H1 (cell line): ENCODE measurements at regions not wholly inside any gene's neighbourhood (a gene's known extent, or its start where the extent isn't known, plus 50 kb on each side); places are given as distances from the start of the nearest gene placed in this dataset.

ENCODE experiments used
- CTCF ChIA-PET: fragments of 300-600 bp; sonication (Branson Sonifier 250); formaldehyde crosslinking; loops from one replicate; lab custom pipeline; 2021; ENCODE audit not compliant: partially characterized antibody; lab: Charles Lee
- POLR2A ChIA-PET: fragments of 300-600 bp; sonication (Branson Sonifier 250); formaldehyde crosslinking; loops from one replicate; lab custom pipeline; 2021; ENCODE audit warnings: inconsistent platforms; ENCODE audit not compliant: partially characterized antibody; lab: Charles Lee
- DNase-seq, 2 experiments: peaks; one replicate each; pipeline versions ENCODE4 v3.0.0 to v3.0.0-alpha.2; 2010 to 2022; ENCODE audit warnings: low spot score in 2 of 2, low read depth in 1 of 2, mixed read lengths in 1 of 2
- FAIRE-seq: peaks from 2 replicates; lab custom pipeline; 2011; peaks lifted over from hg19 to GRCh38; lab: Jason Lieb, UNC
- H2AFZ ChIP-seq: 2 replicates; pipeline ENCODE4 v1.8.1; 2012; ENCODE audit warnings: low read length, inconsistent platforms
- H2AK5ac ChIP-seq: 2 replicates; pipeline ENCODE4 v1.6.1; 2013; ENCODE audit warnings: low read depth, low read length
- H2BK120ac ChIP-seq: replicated peaks from 2 replicates; pipeline ENCODE3; 2013; ENCODE audit warnings: low read depth, low read length, inconsistent platforms
- H2BK12ac ChIP-seq: 2 replicates; pipeline ENCODE4 v1.6.1; 2013; ENCODE audit warnings: low read depth, low read length
- H2BK15ac ChIP-seq: 2 replicates; pipeline ENCODE4 v1.6.1; 2013; ENCODE audit warnings: low read length
- H2BK20ac ChIP-seq: 2 replicates; pipeline ENCODE4 v1.6.1; 2013; ENCODE audit warnings: low read length
- H2BK5ac ChIP-seq: 2 replicates; pipeline ENCODE4 v1.6.1; 2013; ENCODE audit warnings: low read depth, low read length
- H3K14ac ChIP-seq: 2 replicates; pipeline ENCODE4 v1.6.1; 2013; ENCODE audit warnings: inconsistent platforms; ENCODE audit not compliant: insufficient read length
- H3K18ac ChIP-seq: 2 replicates; pipeline ENCODE4 v1.6.1; 2013; ENCODE audit warnings: low read length; ENCODE audit errors: extremely low read depth
- H3K23ac ChIP-seq: 2 replicates; pipeline ENCODE4 v1.6.1; 2013; ENCODE audit warnings: inconsistent platforms; ENCODE audit not compliant: insufficient read length
- H3K23me2 ChIP-seq: 2 replicates; pipeline ENCODE4 v1.6.1; 2013; ENCODE audit warnings: low read depth, low read length
- H3K27ac ChIP-seq: 2 replicates; pipeline ENCODE4 v1.6.1; 2011; ENCODE audit warnings: low read depth, low read length, inconsistent platforms
- H3K27me3 ChIP-seq, 4 experiments: replicated peaks in 1 of 4; 1 replicate in 1 of 4; 2 replicates in 3 of 4; pipeline versions ENCODE4 v1.6.1 to v1.8.1; 2011 to 2013; ENCODE audit warnings: low read length in 3 of 4, mild to moderate bottlenecking in 3 of 4, inconsistent platforms in 2 of 4, mixed read lengths in 2 of 4, moderate library complexity in 1 of 4; ENCODE audit not compliant: control insufficient read depth in 3 of 4, insufficient read depth in 3 of 4; ENCODE audit errors: extremely low read depth in 1 of 4
- H3K36me3 ChIP-seq, 4 experiments: 2 replicates each; pipeline versions ENCODE4 v1.6.1 to v1.8.1; 2011 to 2013; ENCODE audit warnings: mild to moderate bottlenecking in 4 of 4, low read length in 3 of 4, moderate library complexity in 2 of 4, control low read depth in 1 of 4, inconsistent platforms in 1 of 4; ENCODE audit not compliant: insufficient read depth in 4 of 4, control insufficient read depth in 2 of 4
- H3K4ac ChIP-seq: replicated peaks from 2 replicates; pipeline ENCODE3; 2013; ENCODE audit warnings: low read length, low read depth, mixed read lengths, inconsistent platforms; ENCODE audit not compliant: insufficient read length
- H3K4me1 ChIP-seq, 4 experiments: replicated peaks in 1 of 4; 1 replicate in 1 of 4; 2 replicates in 3 of 4; pipeline versions ENCODE4 v1.6.1 to v1.8.1; 2011 to 2013; ENCODE audit warnings: low read length in 3 of 4, inconsistent platforms in 2 of 4, mixed read lengths in 1 of 4; ENCODE audit not compliant: insufficient read depth in 4 of 4, control insufficient read depth in 3 of 4
- H3K4me2 ChIP-seq, 2 experiments: 2 replicates each; pipeline versions ENCODE4 v1.6.1 to v1.8.1; 2011 to 2013; ENCODE audit warnings: low read depth in 2 of 2, low read length in 2 of 2, control low read depth in 1 of 2, inconsistent platforms in 1 of 2, mild to moderate bottlenecking in 1 of 2; ENCODE audit not compliant: insufficient read depth in 1 of 2
- H3K4me3 ChIP-seq, 4 experiments: fragments of 200-600, 300-600 bp in 1 of 4; sonication (generic), shearing (Covaris generic), sonication (Bioruptor Twin) in 1 of 4; 2 replicates each; pipeline versions ENCODE4 v1.5.1 to v1.8.1; 2011 to 2016; ENCODE audit warnings: low read length in 4 of 4, low read depth in 3 of 4, control low read depth in 2 of 4, inconsistent platforms in 2 of 4, mild to moderate bottlenecking in 2 of 4, mixed read lengths in 1 of 4, moderate library complexity in 1 of 4; ENCODE audit not compliant: insufficient read depth in 2 of 4; ENCODE audit errors: extremely low read depth in 1 of 4
- H3K56ac ChIP-seq: replicated peaks from 2 replicates; pipeline ENCODE3; 2013; ENCODE audit warnings: low read depth, mild to moderate bottlenecking, mixed read lengths, low read length, inconsistent platforms; ENCODE audit not compliant: insufficient read length
- H3K79me1 ChIP-seq: 2 replicates; pipeline ENCODE4 v1.6.1; 2013; ENCODE audit warnings: low read depth, low read length, control low read depth
- H3K79me2 ChIP-seq, 2 experiments: 2 replicates each; pipeline versions ENCODE4 v1.6.1 to v1.8.1; 2012 to 2013; ENCODE audit warnings: low read length in 2 of 2, mild to moderate bottlenecking in 2 of 2, inconsistent platforms in 1 of 2; ENCODE audit not compliant: insufficient read depth in 2 of 2, control insufficient read depth in 1 of 2
- H3K9ac ChIP-seq, 4 experiments: replicated peaks in 1 of 4; 1 replicate in 1 of 4; 2 replicates in 3 of 4; pipeline versions ENCODE4 v1.6.1 to v1.8.1; 2011 to 2013; ENCODE audit warnings: low read depth in 3 of 4, low read length in 3 of 4, control low read depth in 2 of 4, mild to moderate bottlenecking in 2 of 4, moderate library complexity in 2 of 4, inconsistent platforms in 1 of 4; ENCODE audit errors: extremely low read depth in 1 of 4
- H3K9me3 ChIP-seq, 2 experiments: 2 replicates each; pipeline versions ENCODE4 v1.6.1 to v1.8.1; 2012 to 2013; ENCODE audit warnings: mild to moderate bottlenecking in 2 of 2, moderate library complexity in 2 of 2, control low read depth in 1 of 2, inconsistent platforms in 1 of 2, low read depth in 1 of 2, low read length in 1 of 2, mixed read lengths in 1 of 2; ENCODE audit not compliant: insufficient read depth in 2 of 2
- H4K20me1 ChIP-seq, 2 experiments: replicated peaks in 1 of 2; 2 replicates each; pipeline versions ENCODE3 to v1.8.1; 2011 to 2013; ENCODE audit warnings: inconsistent platforms in 2 of 2, low read length in 2 of 2, mild to moderate bottlenecking in 1 of 2; ENCODE audit not compliant: insufficient read depth in 2 of 2, control insufficient read depth in 1 of 2
- H4K5ac ChIP-seq: 2 replicates; pipeline ENCODE4 v1.6.1; 2013; ENCODE audit warnings: low read length, low read depth, mixed read lengths, inconsistent platforms; ENCODE audit not compliant: insufficient read length
- H4K8ac ChIP-seq: 2 replicates; pipeline ENCODE4 v1.8.0; 2013; ENCODE audit warnings: mild to moderate bottlenecking, moderate library complexity, low read length, inconsistent platforms; ENCODE audit not compliant: insufficient read depth; ENCODE audit errors: extremely low read depth
- H4K91ac ChIP-seq: replicated peaks from 2 replicates; pipeline ENCODE3; 2013; ENCODE audit warnings: low read length, mixed read lengths, inconsistent platforms; ENCODE audit not compliant: insufficient read length
- HDAC6 ChIP-seq: IDR thresholded peaks from one replicate; pipeline ENCODE4 v1.7.1; 2012; ENCODE audit warnings: low read depth, mild to moderate bottlenecking, inconsistent platforms, low read length, moderate library complexity
- MAFK ChIP-seq: IDR thresholded peaks from 2 replicates; pipeline ENCODE4 v1.6.1; 2012; ENCODE audit warnings: low read depth, mild to moderate bottlenecking, improper control_type of control experiment, low read length
- POLR2AphosphoS5 ChIP-seq: IDR thresholded peaks from 2 replicates; pipeline ENCODE4 v1.6.1; 2011; ENCODE audit warnings: low read depth, low read length
- RNF2 ChIP-seq: fragments of 200-900, 300-1000 bp; sonication (generic); IDR thresholded peaks from 2 replicates; pipeline ENCODE4 v1.7.1; 2016; ENCODE audit warnings: borderline replicate concordance, low read depth, mild to moderate bottlenecking, antibody characterized with exemption, low read length; ENCODE audit not compliant: poor library complexity, severe bottlenecking; ENCODE audit errors: missing control alignments
- USF2 ChIP-seq: IDR thresholded peaks from 2 replicates; pipeline ENCODE4 v1.6.1; 2011; ENCODE audit warnings: low read length, improper control_type of control experiment
- WGBS, 2 experiments: shearing (Covaris generic) in 1 of 2; methylation state at CpG; one replicate each; pipeline versions ENCODE4 v1.1.6 to v1.1.7; 2013 to 2015; ENCODE audit warnings: low lambda C conversion rate in 2 of 2, mixed read lengths in 2 of 2, inconsistent platforms in 1 of 2, low coverage in 1 of 2, missing lambda C conversion rate in 1 of 2; ENCODE audit not compliant: insufficient replicate concordance in 2 of 2, insufficient coverage in 1 of 2, insufficient read length in 1 of 2; ENCODE audit errors: extremely low coverage in 1 of 2, missing lambda C conversion rate in 1 of 2; 5-methylcytosine and 5-hydroxymethylcytosine counted together

- FAIRE-seq, result no peak
- H4K8ac ChIP-seq, result no peak overlapping the region
- H3K14ac ChIP-seq, result no peak overlapping the region
- H3K18ac ChIP-seq, result no peak overlapping the region
- no peaks in the 10 kb centered on the region; the same call in 1 of the 2 replicates for H3K23me2 ChIP-seq
- no peaks in the 10 kb centered on the region for H3K27me3 ChIP-seq
- no peaks in the 10 kb centered on the region for H4K20me1 ChIP-seq
- H2BK20ac ChIP-seq, result no peak overlapping the region
- TF ChIP-seq HDAC6, result no peak
- no peak for TF ChIP-seq USF2
- no peak for TF ChIP-seq MAFK
- no peak for TF ChIP-seq POLR2AphosphoS5
- no peak for TF ChIP-seq RNF2
- no peak overlapping the region for H4K5ac ChIP-seq
- H3K4me3 ChIP-seq, result no peak overlapping the region
- H2BK15ac ChIP-seq, result no peak overlapping the region
- no peak overlapping the region for H2BK120ac ChIP-seq
- no peaks in the 10 kb centered on the region for H3K4me1 ChIP-seq
- H3K36me3 ChIP-seq, result no peaks in the 10 kb centered on the region
- 85% methylated on average over 2 of the region's 2 CpGs; no CpG with 5 or more reads in 1 of the 2 experiments for WGBS, 2 experiments
- POLR2A ChIA-PET, result no interaction called here
- no peaks in the 10 kb centered on the region for H3K9me3 ChIP-seq
- no peak for DNase-seq
- no peak overlapping the region for H3K9ac ChIP-seq
- H2AK5ac ChIP-seq, result no peak overlapping the region
- H3K56ac ChIP-seq, result no peak overlapping the region
- no peak overlapping the region for H3K4me2 ChIP-seq
- H3K4ac ChIP-seq, result no peak overlapping the region
- H3K23ac ChIP-seq, result no peak overlapping the region
- H4K91ac ChIP-seq, result no peak overlapping the region
- H3K27ac ChIP-seq, result no peak overlapping the region
- CTCF ChIA-PET, result interaction anchor here (0.6 to 1.1 kb wide), 2 partner anchors 75 to 930 kb away, joined by 3 to 4 read pairs; no protein-coding TSS in a partner anchor
- no peaks in the 10 kb centered on the region for H3K79me1 ChIP-seq
- H3K79me2 ChIP-seq, result no peaks in the 10 kb centered on the region
- no peak overlapping the region for H2AFZ ChIP-seq
- no peak overlapping the region for H2BK12ac ChIP-seq
- no peak overlapping the region for H2BK5ac ChIP-seq
Observed at GRCh38 chr11:128398517-128399250, 188.7 kb downstream of the ETS1 start.
